ENCODE measurements at regions not wholly inside any gene's neighbourhood (a gene's known extent, or its start where the extent isn't known, plus 50 kb on each side); places are given as distances from the start of the nearest gene placed in this dataset.
A peak's percentile ranks its signal among the peaks of the same experiment; 100 is the strongest.

DNA sequence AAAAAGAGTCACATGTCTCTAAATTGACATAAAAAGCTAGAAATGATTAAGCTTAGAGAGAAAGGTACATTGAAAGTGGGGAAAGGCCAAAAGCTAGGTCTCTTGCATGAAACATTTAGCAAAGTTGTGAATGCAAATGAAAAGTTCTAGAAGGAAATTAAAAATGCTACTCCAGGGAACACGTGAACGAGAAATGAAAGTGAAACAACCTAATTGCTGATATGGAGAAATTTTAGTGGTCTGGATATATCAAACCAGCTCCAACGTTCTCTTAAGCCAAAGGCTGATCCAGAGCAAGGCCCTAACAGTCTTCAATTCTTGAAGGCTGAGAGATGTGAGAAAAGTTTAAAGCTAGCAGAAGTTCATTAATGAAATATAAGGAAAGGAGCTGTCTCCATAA lies 419.8 kb downstream of the SLITRK6 start:
- Histone ChIP-seq H3K79me2 (replicated peaks; ENCODE audit: insufficient read depth) (no peaks in the 10 kb centered on the region), H3F3A (replicated peaks; ENCODE audit: low read depth) (no peaks in the 10 kb centered on the region), H3K4me3 (no peak overlapping the region), H3K27ac (ENCODE audit: low read depth) (no peak overlapping the region), H3K4me1 (ENCODE audit: insufficient read depth) (no peaks in the 10 kb centered on the region), H4K20me1 (replicated peaks; ENCODE audit: insufficient read depth) (no peaks in the 10 kb centered on the region), H3K27me3 (ENCODE audit: insufficient read depth) (no peaks in the 10 kb centered on the region), H2AFZ (peak overlapping the region; percentile 47; the same call in 1 of the 2 replicates), H3K4me2 (no peak overlapping the region), H3K36me3 (ENCODE audit: insufficient read depth) (no peaks in the 10 kb centered on the region), H3K9me2 (ENCODE audit: insufficient read depth) (no peaks in the 10 kb centered on the region)
- H3K4me1 Mint-ChIP-seq, result no peaks in the 10 kb centered on the region
- no peak overlapping the region for H3K4me3 Mint-ChIP-seq
- TF ChIP-seq JUNB (IDR thresholded peaks at IDR 0.05; ENCODE audit: unreplicated experiment), result no peak
- no peak for TF ChIP-seq POLR2AphosphoS5 (IDR thresholded peaks at IDR 0.05; ENCODE audit: low read depth)
- TF ChIP-seq ZNF331 (CRISPR knock-in tag; IDR thresholded peaks at IDR 0.05; ENCODE audit: low read depth), result no peak
- no peak for TF ChIP-seq NANOG (IDR thresholded peaks at IDR 0.05; ENCODE audit: borderline replicate concordance)
- TF ChIP-seq, protein P1, sequence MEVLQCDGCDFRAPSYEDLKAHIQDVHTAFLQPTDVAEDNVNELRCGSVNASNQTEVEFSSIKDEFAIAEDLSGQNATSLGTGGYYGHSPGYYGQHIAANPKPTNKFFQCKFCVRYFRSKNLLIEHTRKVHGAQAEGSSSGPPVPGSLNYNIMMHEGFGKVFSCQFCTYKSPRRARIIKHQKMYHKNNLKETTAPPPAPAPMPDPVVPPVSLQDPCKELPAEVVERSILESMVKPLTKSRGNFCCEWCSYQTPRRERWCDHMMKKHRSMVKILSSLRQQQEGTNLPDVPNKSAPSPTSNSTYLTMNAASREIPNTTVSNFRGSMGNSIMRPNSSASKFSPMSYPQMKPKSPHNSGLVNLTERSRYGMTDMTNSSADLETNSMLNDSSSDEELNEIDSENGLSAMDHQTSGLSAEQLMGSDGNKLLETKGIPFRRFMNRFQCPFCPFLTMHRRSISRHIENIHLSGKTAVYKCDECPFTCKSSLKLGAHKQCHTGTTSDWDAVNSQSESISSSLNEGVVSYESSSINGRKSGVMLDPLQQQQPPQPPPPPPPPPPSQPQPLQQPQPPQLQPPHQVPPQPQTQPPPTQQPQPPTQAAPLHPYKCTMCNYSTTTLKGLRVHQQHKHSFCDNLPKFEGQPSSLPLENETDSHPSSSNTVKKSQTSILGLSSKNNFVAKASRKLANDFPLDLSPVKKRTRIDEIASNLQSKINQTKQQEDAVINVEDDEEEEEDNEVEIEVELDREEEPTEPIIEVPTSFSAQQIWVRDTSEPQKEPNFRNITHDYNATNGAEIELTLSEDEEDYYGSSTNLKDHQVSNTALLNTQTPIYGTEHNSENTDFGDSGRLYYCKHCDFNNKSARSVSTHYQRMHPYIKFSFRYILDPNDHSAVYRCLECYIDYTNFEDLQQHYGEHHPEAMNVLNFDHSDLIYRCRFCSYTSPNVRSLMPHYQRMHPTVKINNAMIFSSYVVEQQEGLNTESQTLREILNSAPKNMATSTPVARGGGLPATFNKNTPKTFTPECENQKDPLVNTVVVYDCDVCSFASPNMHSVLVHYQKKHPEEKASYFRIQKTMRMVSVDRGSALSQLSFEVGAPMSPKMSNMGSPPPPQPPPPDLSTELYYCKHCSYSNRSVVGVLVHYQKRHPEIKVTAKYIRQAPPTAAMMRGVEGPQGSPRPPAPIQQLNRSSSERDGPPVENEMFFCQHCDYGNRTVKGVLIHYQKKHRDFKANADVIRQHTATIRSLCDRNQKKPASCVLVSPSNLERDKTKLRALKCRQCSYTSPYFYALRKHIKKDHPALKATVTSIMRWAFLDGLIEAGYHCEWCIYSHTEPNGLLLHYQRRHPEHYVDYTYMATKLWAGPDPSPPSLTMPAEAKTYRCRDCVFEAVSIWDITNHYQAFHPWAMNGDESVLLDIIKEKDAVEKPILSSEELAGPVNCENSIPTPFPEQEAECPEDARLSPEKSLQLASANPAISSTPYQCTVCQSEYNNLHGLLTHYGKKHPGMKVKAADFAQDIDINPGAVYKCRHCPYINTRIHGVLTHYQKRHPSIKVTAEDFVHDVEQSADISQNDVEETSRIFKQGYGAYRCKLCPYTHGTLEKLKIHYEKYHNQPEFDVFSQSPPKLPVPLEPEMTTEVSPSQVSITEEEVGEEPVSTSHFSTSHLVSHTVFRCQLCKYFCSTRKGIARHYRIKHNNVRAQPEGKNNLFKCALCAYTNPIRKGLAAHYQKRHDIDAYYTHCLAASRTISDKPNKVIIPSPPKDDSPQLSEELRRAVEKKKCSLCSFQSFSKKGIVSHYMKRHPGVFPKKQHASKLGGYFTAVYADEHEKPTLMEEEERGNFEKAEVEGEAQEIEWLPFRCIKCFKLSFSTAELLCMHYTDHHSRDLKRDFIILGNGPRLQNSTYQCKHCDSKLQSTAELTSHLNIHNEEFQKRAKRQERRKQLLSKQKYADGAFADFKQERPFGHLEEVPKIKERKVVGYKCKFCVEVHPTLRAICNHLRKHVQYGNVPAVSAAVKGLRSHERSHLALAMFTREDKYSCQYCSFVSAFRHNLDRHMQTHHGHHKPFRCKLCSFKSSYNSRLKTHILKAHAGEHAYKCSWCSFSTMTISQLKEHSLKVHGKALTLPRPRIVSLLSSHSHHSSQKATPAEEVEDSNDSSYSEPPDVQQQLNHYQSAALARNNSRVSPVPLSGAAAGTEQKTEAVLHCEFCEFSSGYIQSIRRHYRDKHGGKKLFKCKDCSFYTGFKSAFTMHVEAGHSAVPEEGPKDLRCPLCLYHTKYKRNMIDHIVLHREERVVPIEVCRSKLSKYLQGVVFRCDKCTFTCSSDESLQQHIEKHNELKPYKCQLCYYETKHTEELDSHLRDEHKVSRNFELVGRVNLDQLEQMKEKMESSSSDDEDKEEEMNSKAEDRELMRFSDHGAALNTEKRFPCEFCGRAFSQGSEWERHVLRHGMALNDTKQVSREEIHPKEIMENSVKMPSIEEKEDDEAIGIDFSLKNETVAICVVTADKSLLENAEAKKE (CRISPR knock-in tag; IDR thresholded peaks at IDR 0.05), result no peak
- TF ChIP-seq, protein P2, sequence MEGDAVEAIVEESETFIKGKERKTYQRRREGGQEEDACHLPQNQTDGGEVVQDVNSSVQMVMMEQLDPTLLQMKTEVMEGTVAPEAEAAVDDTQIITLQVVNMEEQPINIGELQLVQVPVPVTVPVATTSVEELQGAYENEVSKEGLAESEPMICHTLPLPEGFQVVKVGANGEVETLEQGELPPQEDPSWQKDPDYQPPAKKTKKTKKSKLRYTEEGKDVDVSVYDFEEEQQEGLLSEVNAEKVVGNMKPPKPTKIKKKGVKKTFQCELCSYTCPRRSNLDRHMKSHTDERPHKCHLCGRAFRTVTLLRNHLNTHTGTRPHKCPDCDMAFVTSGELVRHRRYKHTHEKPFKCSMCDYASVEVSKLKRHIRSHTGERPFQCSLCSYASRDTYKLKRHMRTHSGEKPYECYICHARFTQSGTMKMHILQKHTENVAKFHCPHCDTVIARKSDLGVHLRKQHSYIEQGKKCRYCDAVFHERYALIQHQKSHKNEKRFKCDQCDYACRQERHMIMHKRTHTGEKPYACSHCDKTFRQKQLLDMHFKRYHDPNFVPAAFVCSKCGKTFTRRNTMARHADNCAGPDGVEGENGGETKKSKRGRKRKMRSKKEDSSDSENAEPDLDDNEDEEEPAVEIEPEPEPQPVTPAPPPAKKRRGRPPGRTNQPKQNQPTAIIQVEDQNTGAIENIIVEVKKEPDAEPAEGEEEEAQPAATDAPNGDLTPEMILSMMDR (conservative IDR thresholded peaks at IDR 0.05; ENCODE audit: low read depth in 2 of 2), result no peak
- no peak for TF ChIP-seq EZH2 (IDR thresholded peaks at IDR 0.05; ENCODE audit: low read depth, unreplicated experiment)
- no peak for TF ChIP-seq ZNF114 (CRISPR knock-in tag; IDR thresholded peaks at IDR 0.05)
- no peak for ATAC-seq
- no peaks in the 10 kb centered on the region for H3K27me3 Mint-ChIP-seq (ENCODE audit: insufficient read depth, low read depth, poor library complexity)
- DNase-seq (ENCODE audit: low spot score), result no peak
- H3K36me3 Mint-ChIP-seq (ENCODE audit: low read depth), result no peaks in the 10 kb centered on the region
- peak overlapping the region; percentile 8; the same call in 1 of the 2 replicates for H3K27ac Mint-ChIP-seq
- no peaks in the 10 kb centered on the region for H3K9me3 Mint-ChIP-seq
